Left renal cortex interstitium (tissue), 4 donors: ENCODE measurements at regions not wholly inside any gene's neighbourhood (a gene's known extent, or its start where the extent isn't known, plus 50 kb on each side); places are given as distances from the start of the nearest gene placed in this dataset.

Source experiments
- DNase-seq, 4 donors: peaks; one replicate each; pipeline ENCODE4 v3.0.0-alpha.2; 2013; ENCODE audit warnings: low read depth in 4 of 4, low spot score in 2 of 4, missing footprints in 1 of 4

DNA sequence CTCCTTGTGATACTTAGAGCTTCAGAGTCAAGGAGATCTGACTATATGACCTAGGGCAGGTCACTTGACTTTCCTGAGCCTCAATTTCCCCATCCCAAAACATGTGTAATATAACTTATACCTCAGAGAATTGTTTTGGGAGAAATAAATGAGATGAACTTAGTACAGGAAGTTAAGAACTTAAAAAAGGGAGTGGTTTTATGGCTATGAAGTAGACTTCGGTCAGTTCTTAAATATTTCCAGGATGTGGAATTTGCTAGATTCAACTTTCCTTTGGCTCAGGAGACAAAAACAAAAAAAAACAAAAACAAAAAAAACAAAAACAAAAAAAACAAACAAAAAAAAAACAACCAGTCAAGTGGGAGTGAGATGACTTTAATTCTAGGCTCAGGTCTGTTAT is 116.7 kb downstream of the EDEM1 start:
- no peak for DNase-seq

DNA sequence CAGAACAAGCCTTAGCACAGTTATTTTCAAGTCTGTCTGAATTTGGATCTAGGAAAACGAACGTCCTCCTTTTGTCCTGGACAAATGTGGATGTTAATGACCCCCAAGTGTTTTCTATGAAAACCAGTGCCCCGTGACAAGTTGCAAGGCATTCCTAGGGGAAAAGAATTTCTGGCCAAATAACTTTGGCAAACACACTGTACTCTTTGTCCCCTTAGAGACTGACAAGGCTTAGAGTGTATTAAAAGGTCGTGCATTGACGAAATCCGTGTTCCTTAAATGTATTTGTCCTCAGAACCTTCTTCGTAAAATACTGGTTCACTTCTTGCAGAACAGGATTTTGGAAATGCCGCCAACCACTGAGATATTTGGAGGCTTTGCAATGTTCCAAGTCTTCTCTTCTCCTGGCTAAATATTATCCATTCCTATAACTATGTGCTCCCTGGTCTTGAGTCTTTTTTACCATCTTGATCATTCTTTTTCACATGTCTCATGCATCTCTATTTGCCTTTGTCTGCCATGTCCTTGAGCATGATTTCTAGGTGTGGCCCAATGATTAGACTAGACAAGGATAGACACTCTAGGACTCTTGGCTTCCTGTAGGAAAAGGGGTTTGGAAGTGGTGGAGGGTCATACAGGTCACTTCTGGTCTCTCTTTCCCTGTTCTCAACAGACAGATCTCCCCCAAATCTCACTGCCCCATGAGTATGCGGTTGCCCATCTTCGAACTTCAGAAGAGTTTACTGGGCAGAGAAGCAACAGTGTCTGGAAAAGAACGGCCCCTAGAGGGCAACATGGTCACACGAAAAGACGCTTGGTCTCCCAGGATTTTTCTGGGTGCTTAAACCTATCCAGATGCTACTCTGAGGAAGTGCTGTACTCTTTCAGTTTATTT is 117.5 kb downstream of the EDEM1 start:
- peak in 2 of 4 donors; percentile 38 to 47 for DNase-seq

DNA sequence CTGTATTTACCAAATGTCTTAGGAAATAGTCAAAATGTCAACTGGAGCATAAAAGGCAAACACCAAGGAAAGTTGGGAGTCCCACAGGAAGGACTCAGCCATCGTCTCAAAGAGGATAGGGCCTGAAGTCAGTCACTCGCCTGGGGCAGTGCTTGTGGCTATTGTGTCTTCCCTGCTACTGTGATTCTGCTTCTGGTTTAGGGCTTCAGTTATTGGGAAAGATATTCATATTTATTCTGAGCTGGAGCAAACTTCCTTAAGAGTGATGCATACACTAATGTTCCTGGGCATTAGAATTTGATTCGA is 118.1 kb downstream of the EDEM1 start:
- no peak for DNase-seq

DNA sequence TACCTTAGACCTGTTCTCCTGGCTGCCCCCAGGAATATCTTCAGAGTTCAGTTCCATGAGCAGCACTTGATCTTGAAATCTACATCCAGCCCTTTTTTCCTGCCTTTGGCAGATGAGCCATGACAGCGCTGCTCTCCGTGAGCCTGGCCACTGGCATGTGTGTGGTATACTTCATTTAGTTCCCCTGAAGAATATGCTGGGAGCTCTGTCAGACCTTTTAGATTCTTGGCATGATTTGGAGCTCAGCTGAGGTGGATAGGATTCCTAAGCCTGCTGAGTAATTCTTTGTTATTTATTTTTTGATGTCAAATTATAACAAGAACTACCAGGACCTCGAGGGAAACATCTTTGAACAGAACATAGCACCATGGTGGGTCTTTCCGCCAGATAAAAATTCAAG is 121.7 kb downstream of the EDEM1 start:
- DNase-seq, result no peak

DNA sequence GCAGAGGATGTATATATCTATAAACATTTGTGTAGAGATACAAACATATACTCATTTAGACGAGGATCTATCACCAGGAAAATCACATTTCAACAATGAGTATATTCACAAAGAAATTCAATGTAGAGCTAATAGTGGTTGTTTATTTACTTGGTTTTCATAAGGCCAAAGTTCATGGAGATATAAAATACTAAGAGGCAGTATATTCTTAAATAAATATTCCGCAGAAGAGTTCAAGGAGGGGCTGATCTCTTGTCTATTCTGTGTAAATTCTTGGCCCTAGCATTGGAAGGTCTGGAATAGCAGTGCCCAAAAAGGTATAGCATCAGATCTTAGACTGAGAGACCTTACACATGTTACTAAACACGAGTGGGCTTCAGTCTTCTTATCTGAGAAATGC is 122.1 kb downstream of the EDEM1 start:
- no peak for DNase-seq

DNA sequence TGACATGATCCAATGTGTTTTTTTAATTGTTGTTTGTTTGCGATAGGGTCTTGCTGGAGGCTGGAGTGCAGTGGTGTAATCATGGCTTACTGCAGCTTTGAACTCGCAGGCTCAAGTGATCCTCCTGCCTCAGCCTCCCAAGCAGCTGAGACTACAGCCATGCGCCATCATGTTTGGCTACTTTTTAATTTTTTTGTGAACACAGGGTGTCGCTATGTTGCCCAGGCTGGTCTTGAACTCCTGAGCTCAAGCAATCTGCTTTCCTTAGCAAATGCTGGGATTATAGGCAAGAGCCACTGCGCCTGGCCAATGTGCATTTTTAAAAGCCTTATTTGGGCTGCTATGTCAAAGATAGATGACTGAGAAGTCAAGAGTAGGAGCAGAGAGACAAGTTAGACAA is 123.0 kb downstream of the EDEM1 start:
- DNase-seq, result no peak

DNA sequence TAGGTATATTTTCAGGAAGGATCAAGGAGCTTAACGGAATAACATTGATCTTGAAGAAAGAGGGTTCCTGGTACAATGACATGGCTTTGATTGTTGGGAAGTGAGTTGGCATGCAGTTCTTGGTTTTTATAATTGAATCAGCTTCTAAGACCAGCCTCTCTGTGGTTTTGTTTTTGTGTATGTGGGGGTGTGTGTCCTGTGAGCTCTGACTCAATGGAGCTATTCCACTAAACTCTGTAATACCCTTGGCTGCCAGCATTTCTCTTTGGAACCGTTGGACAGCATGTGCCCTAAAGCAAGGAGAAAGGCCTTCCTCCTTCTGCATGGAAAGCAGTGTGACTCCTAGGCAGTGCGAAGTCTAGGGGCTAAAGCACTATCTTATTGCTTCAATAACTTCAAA is 124.8 kb downstream of the EDEM1 start:
- DNase-seq, result no peak

DNA sequence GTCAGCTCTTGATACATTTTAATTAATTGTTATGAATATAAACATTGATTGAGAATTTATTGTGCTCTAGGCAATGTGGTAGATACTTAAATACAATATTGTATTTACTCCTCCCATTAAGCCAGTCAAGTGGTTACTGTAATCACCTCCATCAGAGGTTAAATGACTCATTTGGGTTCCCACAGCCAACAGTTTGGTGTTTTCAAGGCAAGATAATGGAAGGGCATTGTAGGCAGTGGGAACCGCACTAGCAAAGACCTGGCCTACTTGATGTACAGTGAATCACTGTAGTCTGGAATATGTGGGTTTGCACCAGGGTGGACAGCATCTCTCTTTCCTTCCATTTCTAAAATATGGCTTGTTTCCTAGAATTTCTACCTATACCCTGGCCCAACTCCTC is 127.4 kb downstream of the EDEM1 start:
- no peak for DNase-seq

DNA sequence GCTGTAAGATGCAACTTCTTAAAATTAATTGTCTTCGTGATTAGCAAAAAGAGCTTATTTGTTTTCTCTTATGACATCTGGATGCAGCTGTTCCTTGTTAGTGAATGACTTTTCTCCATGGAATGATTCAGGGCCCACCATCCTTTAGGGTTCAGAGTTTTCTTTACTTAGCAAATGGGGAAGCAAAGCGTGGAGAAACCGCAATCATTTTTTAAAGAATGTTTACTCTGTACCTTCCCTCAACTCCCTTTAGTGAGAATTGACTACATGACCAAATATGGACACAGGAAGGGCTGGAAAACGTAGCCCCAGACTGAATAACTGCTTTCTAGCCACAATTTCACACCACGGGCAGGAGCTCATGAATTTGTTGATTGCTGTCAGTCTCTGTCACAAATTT is 130.1 kb downstream of the EDEM1 start:
- peak in 2 of 4 donors; percentile 34 to 46 for DNase-seq

DNA sequence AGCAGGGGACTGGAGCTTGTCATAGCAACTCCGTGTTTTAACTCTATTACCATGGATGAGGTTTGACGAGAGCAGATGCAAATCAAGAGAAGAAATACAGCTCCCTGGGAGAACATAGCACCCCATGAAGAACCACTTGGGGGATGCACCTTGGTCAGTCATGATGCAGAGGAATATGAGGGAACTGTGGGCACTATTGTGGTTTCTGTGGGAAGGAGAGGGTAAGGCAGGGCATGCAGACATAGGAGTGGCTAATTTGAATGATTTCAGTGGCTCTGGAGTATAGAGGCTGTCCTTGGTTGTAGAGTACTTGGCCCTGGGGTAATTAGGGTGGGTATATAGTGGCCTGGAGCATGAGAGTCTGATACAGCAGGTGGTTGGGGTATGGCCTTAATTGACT is 131.9 kb downstream of the EDEM1 start:
- DNase-seq, result no peak

DNA sequence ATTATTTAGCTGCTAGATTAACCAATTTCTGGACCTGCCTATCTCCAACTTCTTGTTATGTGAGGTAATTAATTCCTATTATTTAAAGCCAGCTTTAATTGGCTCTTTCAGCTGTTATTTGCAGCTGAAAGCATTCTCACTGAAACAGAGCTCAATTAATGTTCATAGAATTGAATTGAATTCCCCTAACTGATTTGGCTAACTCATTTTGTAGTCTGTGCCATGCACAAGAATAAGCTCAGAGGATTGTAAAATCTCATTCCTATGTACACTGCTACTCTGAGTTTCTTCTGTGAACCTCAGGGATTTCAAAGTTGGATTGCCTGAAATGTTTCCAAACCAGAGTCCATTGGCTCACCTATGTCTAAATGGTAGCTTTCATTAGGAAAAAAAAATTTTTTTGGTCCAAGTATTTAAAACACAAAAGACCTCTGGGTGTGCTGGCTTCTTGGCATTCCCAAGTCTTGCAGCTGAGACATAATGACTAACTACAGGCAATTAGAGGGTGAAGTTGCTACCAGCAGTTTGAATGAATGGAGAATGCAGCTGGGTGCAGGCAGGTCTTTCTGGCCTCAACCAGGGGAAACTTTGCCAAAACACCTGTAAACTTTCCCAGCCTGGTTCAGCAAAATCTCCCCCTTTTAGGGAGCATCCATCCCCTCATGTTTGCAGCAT is 134.3 kb downstream of the EDEM1 start:
- no peak for DNase-seq

DNA sequence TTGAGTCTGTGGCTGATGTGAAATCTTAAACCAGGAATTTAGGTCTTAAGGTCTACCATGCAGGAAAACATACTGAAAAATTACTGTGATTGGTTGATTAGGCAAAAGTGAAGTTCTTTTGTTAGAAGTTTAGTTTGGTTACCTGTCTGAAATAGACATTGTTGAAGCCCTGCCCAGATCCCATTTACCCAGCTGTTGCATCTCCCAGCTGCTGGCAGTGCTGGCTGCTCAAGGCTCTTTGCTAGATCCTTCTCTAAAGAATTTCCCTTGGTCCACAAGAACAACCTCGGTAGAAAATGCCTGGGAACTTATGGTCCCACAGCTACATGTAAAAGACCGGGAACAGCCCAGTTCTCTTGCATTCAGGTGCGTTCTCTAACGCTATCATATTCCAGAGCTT is 137.3 kb downstream of the EDEM1 start:
- no peak for DNase-seq

DNA sequence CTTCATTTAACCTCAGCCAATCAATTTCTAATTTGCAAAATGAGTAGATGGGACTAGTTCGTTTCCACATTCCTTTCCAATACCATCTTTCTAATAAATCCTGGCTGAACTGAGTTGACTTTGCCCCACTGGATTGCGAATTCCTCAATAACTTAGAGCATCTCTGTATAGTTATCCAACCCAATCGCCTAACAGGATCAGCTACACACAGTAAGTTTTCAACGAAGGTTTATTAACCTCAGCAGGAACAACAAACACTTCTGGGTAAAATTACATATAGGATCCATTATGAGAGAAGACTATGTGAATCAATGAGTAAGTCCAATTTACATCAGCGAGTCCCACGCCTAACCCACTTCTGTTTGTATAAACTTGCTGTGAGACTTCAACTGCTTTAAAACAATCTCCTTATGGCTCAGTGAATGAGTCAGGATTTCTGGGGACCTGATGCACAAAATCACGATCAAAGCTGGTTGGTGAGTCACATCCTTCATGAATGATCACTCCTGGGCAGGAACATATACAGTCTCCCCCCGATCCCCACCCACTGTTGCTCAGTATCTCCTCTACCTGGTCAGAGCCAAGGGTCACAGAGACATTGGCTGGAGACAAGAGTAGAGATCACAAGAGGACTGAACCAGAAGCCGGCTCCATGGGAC is 142.8 kb downstream of the EDEM1 start:
- DNase-seq, result no peak

DNA sequence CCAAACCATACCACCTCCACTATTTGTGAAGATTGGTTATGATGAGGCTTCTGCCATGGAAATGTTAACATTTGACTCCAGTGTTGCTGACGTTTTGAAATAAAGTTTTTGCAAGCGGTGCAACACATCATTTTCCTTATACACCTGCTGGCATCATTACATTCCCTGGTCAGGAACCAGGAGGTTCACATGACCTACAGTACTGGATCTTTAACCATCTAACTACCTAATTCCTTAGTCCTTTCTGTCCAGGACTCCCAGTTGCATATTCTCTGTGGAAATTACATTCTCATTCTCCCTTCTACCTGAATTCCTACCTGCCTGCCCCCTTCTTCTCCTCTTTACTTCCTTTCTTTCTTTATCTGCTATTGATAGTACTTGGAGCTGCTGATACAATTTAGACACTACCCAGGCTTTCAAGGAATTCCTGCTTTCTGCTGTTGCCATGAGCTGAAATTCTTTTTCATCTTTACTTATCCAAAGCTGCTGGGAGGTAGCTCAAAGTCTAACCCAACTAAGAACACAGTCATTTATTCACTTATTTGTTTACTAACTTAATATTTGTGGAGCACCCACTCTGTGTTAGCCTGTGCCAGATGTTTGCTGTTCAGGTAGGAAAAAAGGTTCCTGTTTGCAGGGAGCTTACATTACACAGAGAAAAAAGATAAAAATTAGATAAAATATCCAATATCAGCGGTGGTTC is 144.2 kb downstream of the EDEM1 start:
- no peak for DNase-seq

DNA sequence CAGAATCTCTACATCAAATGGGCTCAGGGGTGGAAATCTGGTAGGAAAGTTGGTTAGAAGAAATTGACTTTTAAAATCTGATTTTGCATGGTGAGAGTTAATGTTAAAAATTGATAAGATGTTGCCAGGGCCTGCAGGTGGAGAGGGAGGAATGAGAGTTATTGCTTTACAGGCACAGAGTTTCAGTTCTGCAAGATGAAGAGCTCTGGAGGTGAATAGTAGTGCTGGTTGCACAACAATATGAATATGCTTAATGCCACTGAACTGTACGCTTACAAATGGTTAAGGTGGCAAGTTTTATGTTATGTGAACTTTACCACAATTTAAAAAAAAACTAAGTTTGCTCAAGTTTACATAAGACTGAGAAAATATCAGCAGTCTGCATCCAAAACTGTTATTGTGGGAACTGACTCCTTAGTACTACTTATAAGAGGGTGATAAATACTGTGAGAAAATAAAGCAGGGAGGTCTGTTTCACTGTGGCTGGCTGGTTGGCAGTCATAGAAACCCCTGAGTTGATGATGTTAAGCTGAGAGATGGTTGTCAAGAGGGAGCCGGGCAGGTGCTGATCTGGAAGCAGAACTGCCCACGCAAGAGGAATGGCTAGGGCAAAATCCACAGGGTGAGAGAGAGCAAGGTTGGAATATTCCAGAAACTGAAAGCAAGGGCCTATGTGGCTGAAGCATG is 144.9 kb downstream of the EDEM1 start:
- no peak for DNase-seq

DNA sequence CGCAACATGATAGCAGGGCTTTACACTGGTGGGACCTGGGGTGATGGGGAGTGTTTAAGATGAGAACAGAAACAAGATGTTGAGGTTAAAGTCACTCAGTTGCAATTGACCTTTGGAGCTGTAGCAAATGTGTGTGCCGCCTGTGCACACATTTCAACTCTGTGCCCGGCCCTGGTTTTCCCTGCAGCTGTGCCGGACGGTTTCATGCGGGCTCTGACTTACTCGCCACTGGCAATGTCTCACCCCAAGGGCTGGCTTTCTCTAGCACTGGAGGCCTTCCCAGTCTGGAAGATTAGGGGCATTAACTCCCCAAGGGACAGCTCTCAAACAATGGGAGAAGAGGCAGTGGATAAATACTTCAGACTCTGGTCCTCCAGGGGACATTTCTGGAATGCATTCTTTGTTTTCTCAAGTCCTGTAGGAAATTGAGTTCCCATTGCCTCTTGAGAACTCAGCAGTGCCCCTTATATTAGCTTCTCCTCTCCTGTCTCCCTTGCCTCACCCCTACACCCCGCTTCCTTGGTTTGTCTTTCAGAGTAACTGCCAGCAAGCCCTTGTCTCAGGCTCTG is 152.5 kb downstream of the EDEM1 start:
- no peak for DNase-seq

DNA sequence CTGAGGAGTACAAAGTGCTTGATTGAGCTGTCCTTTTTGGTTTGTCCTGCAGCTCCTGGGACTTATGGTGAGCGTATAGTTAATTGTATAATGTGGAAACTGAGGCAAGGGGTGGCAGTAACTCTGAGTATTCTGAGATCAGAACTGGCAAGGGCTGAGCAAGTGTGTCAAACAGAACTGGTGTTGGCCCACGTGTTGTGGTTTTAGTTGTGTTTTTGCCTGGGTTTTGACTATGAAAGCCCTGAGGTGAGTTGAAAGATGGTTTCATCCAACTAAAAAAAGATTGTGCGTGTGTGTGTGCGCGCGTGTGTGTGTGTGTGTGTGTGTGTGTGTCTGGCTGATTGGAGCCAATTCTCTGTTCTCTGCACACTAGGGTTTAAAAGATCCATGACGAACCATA is 154.1 kb downstream of the EDEM1 start:
- DNase-seq, result no peak

DNA sequence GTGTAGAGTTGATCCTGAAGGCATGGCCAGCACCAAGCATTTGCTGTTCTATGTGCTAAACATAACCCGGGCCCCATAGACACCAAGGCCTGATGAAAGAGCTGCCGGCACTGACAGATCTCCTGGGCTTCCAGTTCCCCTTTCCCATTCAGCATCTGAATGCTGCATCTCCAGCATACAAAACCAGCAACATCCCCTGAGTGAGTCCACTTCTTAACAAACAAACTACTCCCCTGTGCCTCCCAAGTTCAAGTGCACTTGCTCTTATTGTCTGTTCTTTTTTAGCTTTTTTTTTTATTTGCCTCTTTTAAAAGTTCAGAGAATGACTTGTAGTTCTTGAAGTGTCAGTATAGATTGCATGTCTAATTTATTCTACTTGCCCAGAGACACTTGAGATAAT is 156.0 kb downstream of the EDEM1 start:
- no peak for DNase-seq

DNA sequence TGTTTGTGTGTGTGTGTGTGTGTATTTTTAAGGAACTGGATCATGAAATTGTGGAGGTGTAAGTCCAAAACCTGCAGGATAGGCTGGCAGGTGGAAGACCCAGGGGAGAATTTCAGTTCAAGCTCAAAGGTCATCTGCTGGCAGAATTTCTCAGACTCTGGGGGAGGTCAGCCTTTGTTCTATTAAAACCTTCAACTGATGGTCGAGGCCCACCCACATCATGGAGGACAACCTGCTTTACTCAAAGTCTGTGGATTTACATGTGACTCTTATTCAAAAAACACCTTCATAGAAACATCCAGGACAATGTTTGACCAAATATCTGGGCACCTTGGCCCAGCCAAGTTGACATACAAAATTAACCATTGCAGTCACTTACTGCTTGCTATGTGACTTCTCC is 157.2 kb downstream of the EDEM1 start:
- no peak for DNase-seq

DNA sequence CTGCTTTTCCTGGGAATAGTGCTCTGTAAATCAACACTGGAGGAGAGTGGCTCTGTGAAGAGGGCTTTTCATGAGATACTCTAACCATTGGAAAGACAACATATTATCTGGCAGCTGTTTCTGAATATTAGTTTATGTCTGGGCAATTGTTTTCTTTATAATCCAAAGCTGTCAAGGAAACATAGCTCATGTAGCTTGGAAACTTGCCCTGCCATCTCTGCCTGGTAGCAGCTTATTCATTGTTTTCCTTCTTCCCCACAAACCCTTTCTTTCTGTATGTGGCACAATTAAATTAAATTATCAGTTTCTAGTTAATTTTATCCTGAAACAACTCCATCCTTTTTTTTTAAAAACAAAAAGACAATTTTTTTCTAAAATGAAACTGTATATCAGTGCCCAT is 160.0 kb downstream of the EDEM1 start:
- DNase-seq, result no peak
